Neural cell (in vitro differentiated cells): ENCODE measurements at regions not wholly inside any gene's neighbourhood (a gene's known extent, or its start where the extent isn't known, plus 50 kb on each side); places are given as distances from the start of the nearest gene placed in this dataset.

Experiments used
- RAD21 ChIP-seq: fragments of 450-650 bp; conservative IDR thresholded peaks from 2 replicates; pipeline ENCODE4 v1.6.1; 2014; ENCODE audit warnings: antibody characterized with exemption, mild to moderate bottlenecking, moderate library complexity
- TF ChIP-seq, protein P1 (sequence below): fragments of 450-650 bp; IDR thresholded peaks from 2 replicates; pipeline ENCODE4 v1.5.1; 2014; ENCODE audit warnings: antibody characterized with exemption, mild to moderate bottlenecking, moderate library complexity; ENCODE audit not compliant: poor library complexity, severe bottlenecking

- no peak for TF ChIP-seq RAD21
- TF ChIP-seq, protein P1, sequence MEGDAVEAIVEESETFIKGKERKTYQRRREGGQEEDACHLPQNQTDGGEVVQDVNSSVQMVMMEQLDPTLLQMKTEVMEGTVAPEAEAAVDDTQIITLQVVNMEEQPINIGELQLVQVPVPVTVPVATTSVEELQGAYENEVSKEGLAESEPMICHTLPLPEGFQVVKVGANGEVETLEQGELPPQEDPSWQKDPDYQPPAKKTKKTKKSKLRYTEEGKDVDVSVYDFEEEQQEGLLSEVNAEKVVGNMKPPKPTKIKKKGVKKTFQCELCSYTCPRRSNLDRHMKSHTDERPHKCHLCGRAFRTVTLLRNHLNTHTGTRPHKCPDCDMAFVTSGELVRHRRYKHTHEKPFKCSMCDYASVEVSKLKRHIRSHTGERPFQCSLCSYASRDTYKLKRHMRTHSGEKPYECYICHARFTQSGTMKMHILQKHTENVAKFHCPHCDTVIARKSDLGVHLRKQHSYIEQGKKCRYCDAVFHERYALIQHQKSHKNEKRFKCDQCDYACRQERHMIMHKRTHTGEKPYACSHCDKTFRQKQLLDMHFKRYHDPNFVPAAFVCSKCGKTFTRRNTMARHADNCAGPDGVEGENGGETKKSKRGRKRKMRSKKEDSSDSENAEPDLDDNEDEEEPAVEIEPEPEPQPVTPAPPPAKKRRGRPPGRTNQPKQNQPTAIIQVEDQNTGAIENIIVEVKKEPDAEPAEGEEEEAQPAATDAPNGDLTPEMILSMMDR: no peak
These were observed 159.0 kb upstream of the IRS2 start for GRCh38 chr13:109945206-109945960.
